CD4-positive, alpha-beta T cell treated with Interleukin-4 for 1 hour (primary cell): ENCODE measurements at regions not wholly inside any gene's neighbourhood (a gene's known extent, or its start where the extent isn't known, plus 50 kb on each side); places are given as distances from the start of the nearest gene placed in this dataset.
"Not testable (repeated sequence)": the region's sequence is repeated elsewhere in the genome, so short reads cannot be mapped to it uniquely, and the experiment has no call there.

Experiments used
- DNase-seq, 2 donors: peaks; one replicate each; pipeline ENCODE4 v3.0.0-alpha.2; 2020 to 2022

- no peak for DNase-seq
These were observed 65.2 kb downstream of the DMRT2 start for GRCh38 chr9:1115370-1115769.

GRCh38 chr9:1117439-1117838 lies 67.3 kb downstream of the DMRT2 start:
- DNase-seq: no peak

GRCh38 chr9:1120500-1121165 lies 70.5 kb downstream of the DMRT2 start:
- DNase-seq: no peak

- no peak for DNase-seq
These were observed 75.6 kb downstream of the DMRT2 start for GRCh38 chr9:1125741-1126140.

- DNase-seq: no peak
These were observed 77.9 kb downstream of the DMRT2 start for GRCh38 chr9:1128046-1128445.

GRCh38 chr9:1129382-1129781 lies 79.2 kb downstream of the DMRT2 start:
- DNase-seq: no peak

GRCh38 chr9:1140057-1140456 lies 89.9 kb downstream of the DMRT2 start:
- no peak for DNase-seq

- DNase-seq: no peak
These were observed 101.5 kb downstream of the DMRT2 start for GRCh38 chr9:1151691-1152090.

GRCh38 chr9:1152171-1152570 lies 102.0 kb downstream of the DMRT2 start:
- no peak for DNase-seq

- DNase-seq: no peak
These were observed 104.6 kb downstream of the DMRT2 start for GRCh38 chr9:1154739-1155138.

GRCh38 chr9:1155602-1156001 lies 105.4 kb downstream of the DMRT2 start:
- no peak for DNase-seq

GRCh38 chr9:1156794-1157550 lies 106.8 kb downstream of the DMRT2 start:
- DNase-seq: no peak

GRCh38 chr9:1157836-1158235 lies 107.7 kb downstream of the DMRT2 start:
- no peak for DNase-seq

- no peak for DNase-seq
These were observed 120.8 kb downstream of the DMRT2 start for GRCh38 chr9:1170918-1171317.

- peak in 1 of 2 donors; percentile 1 for DNase-seq
These were observed 121.4 kb downstream of the DMRT2 start for GRCh38 chr9:1171546-1171945.

GRCh38 chr9:1173211-1173610 lies 123.1 kb downstream of the DMRT2 start:
- no peak for DNase-seq

- DNase-seq: no peak
These were observed 123.8 kb downstream of the DMRT2 start for GRCh38 chr9:1173993-1174392.

GRCh38 chr9:1179366-1179765 lies 129.2 kb downstream of the DMRT2 start:
- DNase-seq: no peak

GRCh38 chr9:1184146-1184545 lies 134.0 kb downstream of the DMRT2 start:
- no peak for DNase-seq

- not testable (repeated sequence) for DNase-seq
These were observed 137.0 kb downstream of the DMRT2 start for GRCh38 chr9:1187137-1187536.

GRCh38 chr9:1195636-1196035 lies 145.5 kb downstream of the DMRT2 start:
- DNase-seq: not testable (repeated sequence)

- DNase-seq: no peak
These were observed 147.9 kb downstream of the DMRT2 start for GRCh38 chr9:1198085-1198484.

- no peak for DNase-seq
These were observed 150.7 kb downstream of the DMRT2 start for GRCh38 chr9:1200847-1201251.

GRCh38 chr9:1201262-1201661 lies 151.1 kb downstream of the DMRT2 start:
- no peak for DNase-seq

- DNase-seq: no peak
These were observed 151.7 kb downstream of the DMRT2 start for GRCh38 chr9:1201901-1202300.
